H1 (cell line): ENCODE measurements at regions not wholly inside any gene's neighbourhood (a gene's known extent, or its start where the extent isn't known, plus 50 kb on each side); places are given as distances from the start of the nearest gene placed in this dataset.

Experiments
- CTCF ChIA-PET: fragments of 300-600 bp; sonication (Branson Sonifier 250); formaldehyde crosslinking; loops from one replicate; lab custom pipeline; 2021; ENCODE audit not compliant: partially characterized antibody; lab: Charles Lee
- POLR2A ChIA-PET: fragments of 300-600 bp; sonication (Branson Sonifier 250); formaldehyde crosslinking; loops from one replicate; lab custom pipeline; 2021; ENCODE audit warnings: inconsistent platforms; ENCODE audit not compliant: partially characterized antibody; lab: Charles Lee
- DNase-seq, 2 experiments: peaks; one replicate each; pipeline versions ENCODE4 v3.0.0 to v3.0.0-alpha.2; 2010 to 2022; ENCODE audit warnings: low spot score in 2 of 2, low read depth in 1 of 2, mixed read lengths in 1 of 2
- FAIRE-seq: peaks from 2 replicates; lab custom pipeline; 2011; peaks lifted over from hg19 to GRCh38; lab: Jason Lieb, UNC
- H2AFZ ChIP-seq: 2 replicates; pipeline ENCODE4 v1.8.1; 2012; ENCODE audit warnings: low read length, inconsistent platforms
- H2AK5ac ChIP-seq: 2 replicates; pipeline ENCODE4 v1.6.1; 2013; ENCODE audit warnings: low read depth, low read length
- H2BK120ac ChIP-seq: replicated peaks from 2 replicates; pipeline ENCODE3; 2013; ENCODE audit warnings: low read depth, low read length, inconsistent platforms
- H2BK12ac ChIP-seq: 2 replicates; pipeline ENCODE4 v1.6.1; 2013; ENCODE audit warnings: low read depth, low read length
- H2BK15ac ChIP-seq: 2 replicates; pipeline ENCODE4 v1.6.1; 2013; ENCODE audit warnings: low read length
- H2BK20ac ChIP-seq: 2 replicates; pipeline ENCODE4 v1.6.1; 2013; ENCODE audit warnings: low read length
- H2BK5ac ChIP-seq: 2 replicates; pipeline ENCODE4 v1.6.1; 2013; ENCODE audit warnings: low read depth, low read length
- H3K14ac ChIP-seq: 2 replicates; pipeline ENCODE4 v1.6.1; 2013; ENCODE audit warnings: inconsistent platforms; ENCODE audit not compliant: insufficient read length
- H3K18ac ChIP-seq: 2 replicates; pipeline ENCODE4 v1.6.1; 2013; ENCODE audit warnings: low read length; ENCODE audit errors: extremely low read depth
- H3K23ac ChIP-seq: 2 replicates; pipeline ENCODE4 v1.6.1; 2013; ENCODE audit warnings: inconsistent platforms; ENCODE audit not compliant: insufficient read length
- H3K23me2 ChIP-seq: 2 replicates; pipeline ENCODE4 v1.6.1; 2013; ENCODE audit warnings: low read depth, low read length
- H3K27ac ChIP-seq: 2 replicates; pipeline ENCODE4 v1.6.1; 2011; ENCODE audit warnings: low read depth, low read length, inconsistent platforms
- H3K27me3 ChIP-seq, 4 experiments: replicated peaks in 1 of 4; 1 replicate in 1 of 4; 2 replicates in 3 of 4; pipeline versions ENCODE4 v1.6.1 to v1.8.1; 2011 to 2013; ENCODE audit warnings: low read length in 3 of 4, mild to moderate bottlenecking in 3 of 4, inconsistent platforms in 2 of 4, mixed read lengths in 2 of 4, moderate library complexity in 1 of 4; ENCODE audit not compliant: control insufficient read depth in 3 of 4, insufficient read depth in 3 of 4; ENCODE audit errors: extremely low read depth in 1 of 4
- H3K36me3 ChIP-seq, 4 experiments: 2 replicates each; pipeline versions ENCODE4 v1.6.1 to v1.8.1; 2011 to 2013; ENCODE audit warnings: mild to moderate bottlenecking in 4 of 4, low read length in 3 of 4, moderate library complexity in 2 of 4, control low read depth in 1 of 4, inconsistent platforms in 1 of 4; ENCODE audit not compliant: insufficient read depth in 4 of 4, control insufficient read depth in 2 of 4
- H3K4ac ChIP-seq: replicated peaks from 2 replicates; pipeline ENCODE3; 2013; ENCODE audit warnings: low read length, low read depth, mixed read lengths, inconsistent platforms; ENCODE audit not compliant: insufficient read length
- H3K4me1 ChIP-seq, 4 experiments: replicated peaks in 1 of 4; 1 replicate in 1 of 4; 2 replicates in 3 of 4; pipeline versions ENCODE4 v1.6.1 to v1.8.1; 2011 to 2013; ENCODE audit warnings: low read length in 3 of 4, inconsistent platforms in 2 of 4, mixed read lengths in 1 of 4; ENCODE audit not compliant: insufficient read depth in 4 of 4, control insufficient read depth in 3 of 4
- H3K4me2 ChIP-seq, 2 experiments: 2 replicates each; pipeline versions ENCODE4 v1.6.1 to v1.8.1; 2011 to 2013; ENCODE audit warnings: low read depth in 2 of 2, low read length in 2 of 2, control low read depth in 1 of 2, inconsistent platforms in 1 of 2, mild to moderate bottlenecking in 1 of 2; ENCODE audit not compliant: insufficient read depth in 1 of 2
- H3K4me3 ChIP-seq, 4 experiments: fragments of 200-600, 300-600 bp in 1 of 4; sonication (generic), shearing (Covaris generic), sonication (Bioruptor Twin) in 1 of 4; 2 replicates each; pipeline versions ENCODE4 v1.5.1 to v1.8.1; 2011 to 2016; ENCODE audit warnings: low read length in 4 of 4, low read depth in 3 of 4, control low read depth in 2 of 4, inconsistent platforms in 2 of 4, mild to moderate bottlenecking in 2 of 4, mixed read lengths in 1 of 4, moderate library complexity in 1 of 4; ENCODE audit not compliant: insufficient read depth in 2 of 4; ENCODE audit errors: extremely low read depth in 1 of 4
- H3K56ac ChIP-seq: replicated peaks from 2 replicates; pipeline ENCODE3; 2013; ENCODE audit warnings: low read depth, mild to moderate bottlenecking, mixed read lengths, low read length, inconsistent platforms; ENCODE audit not compliant: insufficient read length
- H3K79me1 ChIP-seq: 2 replicates; pipeline ENCODE4 v1.6.1; 2013; ENCODE audit warnings: low read depth, low read length, control low read depth
- H3K79me2 ChIP-seq, 2 experiments: 2 replicates each; pipeline versions ENCODE4 v1.6.1 to v1.8.1; 2012 to 2013; ENCODE audit warnings: low read length in 2 of 2, mild to moderate bottlenecking in 2 of 2, inconsistent platforms in 1 of 2; ENCODE audit not compliant: insufficient read depth in 2 of 2, control insufficient read depth in 1 of 2
- H3K9ac ChIP-seq, 4 experiments: replicated peaks in 1 of 4; 1 replicate in 1 of 4; 2 replicates in 3 of 4; pipeline versions ENCODE4 v1.6.1 to v1.8.1; 2011 to 2013; ENCODE audit warnings: low read depth in 3 of 4, low read length in 3 of 4, control low read depth in 2 of 4, mild to moderate bottlenecking in 2 of 4, moderate library complexity in 2 of 4, inconsistent platforms in 1 of 4; ENCODE audit errors: extremely low read depth in 1 of 4
- H3K9me3 ChIP-seq, 2 experiments: 2 replicates each; pipeline versions ENCODE4 v1.6.1 to v1.8.1; 2012 to 2013; ENCODE audit warnings: mild to moderate bottlenecking in 2 of 2, moderate library complexity in 2 of 2, control low read depth in 1 of 2, inconsistent platforms in 1 of 2, low read depth in 1 of 2, low read length in 1 of 2, mixed read lengths in 1 of 2; ENCODE audit not compliant: insufficient read depth in 2 of 2
- H4K20me1 ChIP-seq, 2 experiments: replicated peaks in 1 of 2; 2 replicates each; pipeline versions ENCODE3 to v1.8.1; 2011 to 2013; ENCODE audit warnings: inconsistent platforms in 2 of 2, low read length in 2 of 2, mild to moderate bottlenecking in 1 of 2; ENCODE audit not compliant: insufficient read depth in 2 of 2, control insufficient read depth in 1 of 2
- H4K5ac ChIP-seq: 2 replicates; pipeline ENCODE4 v1.6.1; 2013; ENCODE audit warnings: low read length, low read depth, mixed read lengths, inconsistent platforms; ENCODE audit not compliant: insufficient read length
- H4K8ac ChIP-seq: 2 replicates; pipeline ENCODE4 v1.8.0; 2013; ENCODE audit warnings: mild to moderate bottlenecking, moderate library complexity, low read length, inconsistent platforms; ENCODE audit not compliant: insufficient read depth; ENCODE audit errors: extremely low read depth
- H4K91ac ChIP-seq: replicated peaks from 2 replicates; pipeline ENCODE3; 2013; ENCODE audit warnings: low read length, mixed read lengths, inconsistent platforms; ENCODE audit not compliant: insufficient read length
- NANOG ChIP-seq: IDR thresholded peaks from 2 replicates; pipeline ENCODE4 v1.6.1; 2011; ENCODE audit warnings: low read length, low read depth, mild to moderate bottlenecking, inconsistent platforms; ENCODE audit not compliant: insufficient read depth, poor library complexity, severe bottlenecking
- TCF12 ChIP-seq: IDR thresholded peaks from 2 replicates; pipeline ENCODE4 v1.6.1; 2011; ENCODE audit warnings: low read depth, mild to moderate bottlenecking, low read length
- WGBS, 2 experiments: shearing (Covaris generic) in 1 of 2; methylation state at CpG; one replicate each; pipeline versions ENCODE4 v1.1.6 to v1.1.7; 2013 to 2015; ENCODE audit warnings: low lambda C conversion rate in 2 of 2, mixed read lengths in 2 of 2, inconsistent platforms in 1 of 2, low coverage in 1 of 2, missing lambda C conversion rate in 1 of 2; ENCODE audit not compliant: insufficient replicate concordance in 2 of 2, insufficient coverage in 1 of 2, insufficient read length in 1 of 2; ENCODE audit errors: extremely low coverage in 1 of 2, missing lambda C conversion rate in 1 of 2; 5-methylcytosine and 5-hydroxymethylcytosine counted together

- 92% methylated on average over 7 of the region's 7 CpGs; no CpG with 5 or more reads in 1 of the 2 experiments for WGBS, 2 experiments
- Histone ChIP-seq H4K5ac (no peak overlapping the region), H4K20me1 (no peaks in the 10 kb centered on the region), H3K4me1 (no peaks in the 10 kb centered on the region), H3K27ac (no peak overlapping the region), H3K4me3 (no peak overlapping the region), H3K23me2 (no peaks in the 10 kb centered on the region), H3K14ac (no peak overlapping the region), H2BK12ac (no peak overlapping the region), H3K36me3 (no peaks in the 10 kb centered on the region), H3K18ac (no peak overlapping the region), H3K27me3 (no peaks in the 10 kb centered on the region), H3K56ac (no peak overlapping the region), H3K79me1 (no peaks in the 10 kb centered on the region), H4K8ac (no peak overlapping the region), H3K9ac (no peak overlapping the region), H3K4me2 (no peak overlapping the region), H3K23ac (no peak overlapping the region), H3K79me2 (no peaks in the 10 kb centered on the region), H3K9me3 (no peaks in the 10 kb centered on the region), H4K91ac (no peak overlapping the region), H2AFZ (no peak overlapping the region), H2BK15ac (no peak overlapping the region), H2BK20ac (no peak overlapping the region), H2BK5ac (no peak overlapping the region), H2AK5ac (no peak overlapping the region), H3K4ac (no peak overlapping the region), H2BK120ac (no peak overlapping the region)
- FAIRE-seq (no peak), DNase-seq (no peak)
- ChIA-PET POLR2A (no interaction called here), CTCF (interaction anchor here (0.9 to 2.4 kb wide), 5 partner anchors 13 to 672 kb away, joined by 3 to 11 read pairs (median 4); no protein-coding TSS in a partner anchor)
- TF ChIP-seq NANOG (no peak), TCF12 (no peak)
Observed at GRCh38 chr14:30221546-30221945, 293.9 kb upstream of the PRKD1 start.
